H1 (cell line): ENCODE measurements at regions not wholly inside any gene's neighbourhood (a gene's known extent, or its start where the extent isn't known, plus 50 kb on each side); places are given as distances from the start of the nearest gene placed in this dataset.

ENCODE experiments used
- CTCF ChIA-PET: fragments of 300-600 bp; sonication (Branson Sonifier 250); formaldehyde crosslinking; loops from one replicate; lab custom pipeline; 2021; ENCODE audit not compliant: partially characterized antibody; lab: Charles Lee
- POLR2A ChIA-PET: fragments of 300-600 bp; sonication (Branson Sonifier 250); formaldehyde crosslinking; loops from one replicate; lab custom pipeline; 2021; ENCODE audit warnings: inconsistent platforms; ENCODE audit not compliant: partially characterized antibody; lab: Charles Lee
- DNase-seq, 2 experiments: peaks; one replicate each; pipeline versions ENCODE4 v3.0.0 to v3.0.0-alpha.2; 2010 to 2022; ENCODE audit warnings: low spot score in 2 of 2, low read depth in 1 of 2, mixed read lengths in 1 of 2
- FAIRE-seq: peaks from 2 replicates; lab custom pipeline; 2011; peaks lifted over from hg19 to GRCh38; lab: Jason Lieb, UNC
- H2AFZ ChIP-seq: 2 replicates; pipeline ENCODE4 v1.8.1; 2012; ENCODE audit warnings: low read length, inconsistent platforms
- H2AK5ac ChIP-seq: 2 replicates; pipeline ENCODE4 v1.6.1; 2013; ENCODE audit warnings: low read depth, low read length
- H2BK120ac ChIP-seq: replicated peaks from 2 replicates; pipeline ENCODE3; 2013; ENCODE audit warnings: low read depth, low read length, inconsistent platforms
- H2BK12ac ChIP-seq: 2 replicates; pipeline ENCODE4 v1.6.1; 2013; ENCODE audit warnings: low read depth, low read length
- H2BK15ac ChIP-seq: 2 replicates; pipeline ENCODE4 v1.6.1; 2013; ENCODE audit warnings: low read length
- H2BK20ac ChIP-seq: 2 replicates; pipeline ENCODE4 v1.6.1; 2013; ENCODE audit warnings: low read length
- H2BK5ac ChIP-seq: 2 replicates; pipeline ENCODE4 v1.6.1; 2013; ENCODE audit warnings: low read depth, low read length
- H3K14ac ChIP-seq: 2 replicates; pipeline ENCODE4 v1.6.1; 2013; ENCODE audit warnings: inconsistent platforms; ENCODE audit not compliant: insufficient read length
- H3K18ac ChIP-seq: 2 replicates; pipeline ENCODE4 v1.6.1; 2013; ENCODE audit warnings: low read length; ENCODE audit errors: extremely low read depth
- H3K23ac ChIP-seq: 2 replicates; pipeline ENCODE4 v1.6.1; 2013; ENCODE audit warnings: inconsistent platforms; ENCODE audit not compliant: insufficient read length
- H3K23me2 ChIP-seq: 2 replicates; pipeline ENCODE4 v1.6.1; 2013; ENCODE audit warnings: low read depth, low read length
- H3K27ac ChIP-seq: 2 replicates; pipeline ENCODE4 v1.6.1; 2011; ENCODE audit warnings: low read depth, low read length, inconsistent platforms
- H3K27me3 ChIP-seq, 4 experiments: replicated peaks in 1 of 4; 1 replicate in 1 of 4; 2 replicates in 3 of 4; pipeline versions ENCODE4 v1.6.1 to v1.8.1; 2011 to 2013; ENCODE audit warnings: low read length in 3 of 4, mild to moderate bottlenecking in 3 of 4, inconsistent platforms in 2 of 4, mixed read lengths in 2 of 4, moderate library complexity in 1 of 4; ENCODE audit not compliant: control insufficient read depth in 3 of 4, insufficient read depth in 3 of 4; ENCODE audit errors: extremely low read depth in 1 of 4
- H3K36me3 ChIP-seq, 4 experiments: 2 replicates each; pipeline versions ENCODE4 v1.6.1 to v1.8.1; 2011 to 2013; ENCODE audit warnings: mild to moderate bottlenecking in 4 of 4, low read length in 3 of 4, moderate library complexity in 2 of 4, control low read depth in 1 of 4, inconsistent platforms in 1 of 4; ENCODE audit not compliant: insufficient read depth in 4 of 4, control insufficient read depth in 2 of 4
- H3K4ac ChIP-seq: replicated peaks from 2 replicates; pipeline ENCODE3; 2013; ENCODE audit warnings: low read length, low read depth, mixed read lengths, inconsistent platforms; ENCODE audit not compliant: insufficient read length
- H3K4me1 ChIP-seq, 4 experiments: replicated peaks in 1 of 4; 1 replicate in 1 of 4; 2 replicates in 3 of 4; pipeline versions ENCODE4 v1.6.1 to v1.8.1; 2011 to 2013; ENCODE audit warnings: low read length in 3 of 4, inconsistent platforms in 2 of 4, mixed read lengths in 1 of 4; ENCODE audit not compliant: insufficient read depth in 4 of 4, control insufficient read depth in 3 of 4
- H3K4me2 ChIP-seq, 2 experiments: 2 replicates each; pipeline versions ENCODE4 v1.6.1 to v1.8.1; 2011 to 2013; ENCODE audit warnings: low read depth in 2 of 2, low read length in 2 of 2, control low read depth in 1 of 2, inconsistent platforms in 1 of 2, mild to moderate bottlenecking in 1 of 2; ENCODE audit not compliant: insufficient read depth in 1 of 2
- H3K4me3 ChIP-seq, 4 experiments: fragments of 200-600, 300-600 bp in 1 of 4; sonication (generic), shearing (Covaris generic), sonication (Bioruptor Twin) in 1 of 4; 2 replicates each; pipeline versions ENCODE4 v1.5.1 to v1.8.1; 2011 to 2016; ENCODE audit warnings: low read length in 4 of 4, low read depth in 3 of 4, control low read depth in 2 of 4, inconsistent platforms in 2 of 4, mild to moderate bottlenecking in 2 of 4, mixed read lengths in 1 of 4, moderate library complexity in 1 of 4; ENCODE audit not compliant: insufficient read depth in 2 of 4; ENCODE audit errors: extremely low read depth in 1 of 4
- H3K56ac ChIP-seq: replicated peaks from 2 replicates; pipeline ENCODE3; 2013; ENCODE audit warnings: low read depth, mild to moderate bottlenecking, mixed read lengths, low read length, inconsistent platforms; ENCODE audit not compliant: insufficient read length
- H3K79me1 ChIP-seq: 2 replicates; pipeline ENCODE4 v1.6.1; 2013; ENCODE audit warnings: low read depth, low read length, control low read depth
- H3K79me2 ChIP-seq, 2 experiments: 2 replicates each; pipeline versions ENCODE4 v1.6.1 to v1.8.1; 2012 to 2013; ENCODE audit warnings: low read length in 2 of 2, mild to moderate bottlenecking in 2 of 2, inconsistent platforms in 1 of 2; ENCODE audit not compliant: insufficient read depth in 2 of 2, control insufficient read depth in 1 of 2
- H3K9ac ChIP-seq, 4 experiments: replicated peaks in 1 of 4; 1 replicate in 1 of 4; 2 replicates in 3 of 4; pipeline versions ENCODE4 v1.6.1 to v1.8.1; 2011 to 2013; ENCODE audit warnings: low read depth in 3 of 4, low read length in 3 of 4, control low read depth in 2 of 4, mild to moderate bottlenecking in 2 of 4, moderate library complexity in 2 of 4, inconsistent platforms in 1 of 4; ENCODE audit errors: extremely low read depth in 1 of 4
- H3K9me3 ChIP-seq, 2 experiments: 2 replicates each; pipeline versions ENCODE4 v1.6.1 to v1.8.1; 2012 to 2013; ENCODE audit warnings: mild to moderate bottlenecking in 2 of 2, moderate library complexity in 2 of 2, control low read depth in 1 of 2, inconsistent platforms in 1 of 2, low read depth in 1 of 2, low read length in 1 of 2, mixed read lengths in 1 of 2; ENCODE audit not compliant: insufficient read depth in 2 of 2
- H4K20me1 ChIP-seq, 2 experiments: replicated peaks in 1 of 2; 2 replicates each; pipeline versions ENCODE3 to v1.8.1; 2011 to 2013; ENCODE audit warnings: inconsistent platforms in 2 of 2, low read length in 2 of 2, mild to moderate bottlenecking in 1 of 2; ENCODE audit not compliant: insufficient read depth in 2 of 2, control insufficient read depth in 1 of 2
- H4K5ac ChIP-seq: 2 replicates; pipeline ENCODE4 v1.6.1; 2013; ENCODE audit warnings: low read length, low read depth, mixed read lengths, inconsistent platforms; ENCODE audit not compliant: insufficient read length
- H4K8ac ChIP-seq: 2 replicates; pipeline ENCODE4 v1.8.0; 2013; ENCODE audit warnings: mild to moderate bottlenecking, moderate library complexity, low read length, inconsistent platforms; ENCODE audit not compliant: insufficient read depth; ENCODE audit errors: extremely low read depth
- H4K91ac ChIP-seq: replicated peaks from 2 replicates; pipeline ENCODE3; 2013; ENCODE audit warnings: low read length, mixed read lengths, inconsistent platforms; ENCODE audit not compliant: insufficient read length
- ASH2L ChIP-seq: fragments of 200-600, 300-600 bp; sonication (generic); IDR thresholded peaks from one replicate; pipeline ENCODE4 v1.7.1; 2017; ENCODE audit warnings: low read length
- ATF2 ChIP-seq: IDR thresholded peaks from 2 replicates; pipeline ENCODE4 v1.6.1; 2012; ENCODE audit warnings: low read length, inconsistent platforms
- HDAC6 ChIP-seq: IDR thresholded peaks from one replicate; pipeline ENCODE4 v1.7.1; 2012; ENCODE audit warnings: low read depth, mild to moderate bottlenecking, inconsistent platforms, low read length, moderate library complexity
- POLR2AphosphoS5 ChIP-seq: IDR thresholded peaks from 2 replicates; pipeline ENCODE4 v1.6.1; 2011; ENCODE audit warnings: low read depth, low read length
- WGBS, 2 experiments: shearing (Covaris generic) in 1 of 2; methylation state at CpG; one replicate each; pipeline versions ENCODE4 v1.1.6 to v1.1.7; 2013 to 2015; ENCODE audit warnings: low lambda C conversion rate in 2 of 2, mixed read lengths in 2 of 2, inconsistent platforms in 1 of 2, low coverage in 1 of 2, missing lambda C conversion rate in 1 of 2; ENCODE audit not compliant: insufficient replicate concordance in 2 of 2, insufficient coverage in 1 of 2, insufficient read length in 1 of 2; ENCODE audit errors: extremely low coverage in 1 of 2, missing lambda C conversion rate in 1 of 2; 5-methylcytosine and 5-hydroxymethylcytosine counted together

GRCh38 chr5:158541536-158542297 is 558.0 kb downstream of the EBF1 start:
- Histone ChIP-seq H2BK120ac (no peak overlapping the region), H3K4me2 (no peak overlapping the region), H3K56ac (no peak overlapping the region), H3K36me3 (no peaks in the 10 kb centered on the region), H2BK15ac (no peak overlapping the region), H2BK20ac (no peak overlapping the region), H4K20me1 (no peaks in the 10 kb centered on the region), H2BK5ac (no peak overlapping the region), H3K18ac (no peak overlapping the region), H3K79me1 (no peaks in the 10 kb centered on the region), H2AFZ (no peak overlapping the region), H2BK12ac (no peak overlapping the region), H3K27ac (no peak overlapping the region), H3K27me3 (no peaks in the 10 kb centered on the region), H3K79me2 (no peaks in the 10 kb centered on the region), H3K14ac (no peak overlapping the region), H3K4ac (no peak overlapping the region), H3K9me3 (no peaks in the 10 kb centered on the region), H3K23ac (no peak overlapping the region), H2AK5ac (no peak overlapping the region), H3K9ac (no peak overlapping the region), H3K23me2 (no peaks in the 10 kb centered on the region), H3K4me3 (no peak overlapping the region), H3K4me1 (peaks cover 0 to 10% (median 4%) of the 10 kb centered on the region in 4 experiments; a peak in 5 of 7 replicates), H4K91ac (no peak overlapping the region), H4K5ac (no peak overlapping the region), H4K8ac (no peak overlapping the region)
- 83% methylated on average over 9 of the region's 9 CpGs; no CpG with 5 or more reads in 1 of the 2 experiments for WGBS, 2 experiments
- no peak for TF ChIP-seq HDAC6
- no peak for TF ChIP-seq ASH2L
- TF ChIP-seq POLR2AphosphoS5: no peak
- TF ChIP-seq ATF2: no peak
- POLR2A ChIA-PET: no interaction called here
- DNase-seq (no peak), FAIRE-seq (no peak)
- CTCF ChIA-PET: interaction anchor here (0.6 to 1.1 kb wide), 2 partner anchors 98 to 420 kb away, joined by 3 read pairs; no protein-coding TSS in a partner anchor
